Kidney (tissue), 13 donors: ENCODE measurements at regions not wholly inside any gene's neighbourhood (a gene's known extent, or its start where the extent isn't known, plus 50 kb on each side); places are given as distances from the start of the nearest gene placed in this dataset.

Experiments
- DNase-seq, 5 donors: peaks; one replicate each; pipeline ENCODE4 v3.0.0-alpha.2; 2013 to 2020
- FAIRE-seq: peaks from 2 replicates; lab custom pipeline; 2012; peaks lifted over from hg19 to GRCh38; lab: Jason Lieb, UNC
- H3K27ac ChIP-seq, 2 donors: one replicate each; pipeline ENCODE4 v1.7.0; 2013; ENCODE audit warnings: low read depth in 2 of 2, low read length in 2 of 2, inconsistent platforms in 1 of 2
- H3K27me3 ChIP-seq: one replicate; pipeline ENCODE4 v1.7.1; 2013; ENCODE audit warnings: low read length, inconsistent platforms; ENCODE audit not compliant: control insufficient read depth, insufficient read depth
- H3K36me3 ChIP-seq, 3 donors: one replicate each; pipeline versions ENCODE4 v1.7.0 to v1.7.1; 2013; ENCODE audit warnings: low read length in 3 of 3, control low read depth in 1 of 3, inconsistent platforms in 1 of 3; ENCODE audit not compliant: insufficient read depth in 3 of 3, control insufficient read depth in 2 of 3
- H3K4me1 ChIP-seq, 3 donors: one replicate each; pipeline versions ENCODE4 v1.7.0 to v1.7.1; 2013; ENCODE audit warnings: low read length in 3 of 3, inconsistent platforms in 1 of 3, low read depth in 1 of 3; ENCODE audit not compliant: control insufficient read depth in 2 of 3, insufficient read depth in 2 of 3
- H3K4me3 ChIP-seq, 3 donors: one replicate each; pipeline versions ENCODE4 v1.7.0 to v1.8.1; 2013; ENCODE audit warnings: low read length in 3 of 3, control low read depth in 1 of 3, inconsistent platforms in 1 of 3
- H3K9ac ChIP-seq, 3 donors: one replicate each; pipeline versions ENCODE4 v1.7.0 to v1.7.1; 2013; ENCODE audit warnings: low read length in 3 of 3, control low read depth in 1 of 3, inconsistent platforms in 1 of 3
- H3K9me3 ChIP-seq, 3 donors: one replicate each; pipeline versions ENCODE4 v1.7.0 to v1.7.1; 2013; ENCODE audit warnings: low read length in 3 of 3, control low read depth in 1 of 3, inconsistent platforms in 1 of 3; ENCODE audit not compliant: control insufficient read depth in 2 of 3, insufficient read depth in 1 of 3
- CTCF ChIP-seq: IDR thresholded peaks from 3 replicates; pipeline ENCODE4 v1.5.1; 2012; ENCODE audit warnings: mild to moderate bottlenecking, moderate library complexity, borderline replicate concordance; ENCODE audit not compliant: insufficient read depth; ENCODE audit errors: extremely low read depth
- intact Hi-C: fragments of 100-400 bp; cut with DNase I; formaldehyde crosslinking; loops from one replicate; pipeline ENCODE4 v1.11.1; 2022
- donor health status: control.
- donor health status: control.
- donor health status: control.
- donor health status: control.
- donor health status: control.
- donor health status: DM: yes; HTN: yes; CAD: no.
- donor health status: Normal renal cell carcinoma (clear cell type).

GRCh38 chr9:16316456-16316855 lies 554.0 kb downstream of the BNC2 start:
- H3K4me1 ChIP-seq, result no peaks in the 10 kb centered on the region
- no peak for TF ChIP-seq CTCF
- no peak overlapping the region for H3K4me3 ChIP-seq

DNA sequence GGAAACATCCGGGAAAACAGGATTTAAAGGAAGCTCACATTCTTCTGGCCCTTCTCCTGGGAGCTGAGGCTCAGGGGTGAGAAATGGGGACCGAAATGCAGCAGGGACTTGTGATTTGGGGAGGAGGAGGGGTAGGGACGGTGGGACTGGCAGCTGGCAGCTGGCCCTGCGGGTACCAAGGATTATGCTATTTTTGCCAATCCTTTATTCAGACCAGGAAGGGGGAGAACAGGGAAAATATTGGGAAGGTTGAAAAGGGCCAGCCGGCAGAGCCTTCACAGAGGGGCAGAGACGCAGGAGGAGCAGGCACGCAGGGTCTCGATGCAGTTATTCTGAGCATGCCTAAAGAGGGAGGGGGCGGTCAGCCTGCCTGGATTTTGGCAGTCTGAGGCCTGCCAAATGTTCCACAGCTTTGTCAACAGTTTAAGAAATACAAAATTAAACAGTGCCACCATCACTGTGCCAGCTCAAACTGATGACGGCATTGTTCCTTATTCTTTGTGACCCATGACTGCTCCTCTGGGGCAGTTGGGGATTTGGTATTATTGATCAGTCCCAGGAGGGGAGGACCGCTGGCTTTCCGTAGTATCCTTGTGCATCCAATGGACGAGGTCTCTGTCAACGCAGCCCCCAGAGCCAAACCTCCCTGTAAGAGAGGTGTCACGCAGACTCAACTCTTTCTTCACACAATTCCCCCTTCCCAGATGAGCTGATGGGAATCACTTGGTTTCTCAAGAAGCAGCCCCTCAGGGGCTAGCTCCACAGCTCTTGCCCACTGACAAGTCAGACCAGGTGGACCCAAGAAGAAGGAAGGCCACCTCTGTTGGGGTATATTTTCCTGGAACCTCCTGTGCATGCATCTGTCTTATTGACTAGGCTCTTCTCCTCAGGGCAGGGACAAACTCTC lies 553.3 kb downstream of the BNC2 start:
- H3K9ac ChIP-seq, result no peak overlapping the region
- no peaks in the 10 kb centered on the region for H3K4me1 ChIP-seq
- no peak overlapping the region for H3K27ac ChIP-seq
- peak in 1 of 5 donors; percentile 31 for DNase-seq
- no peaks in the 10 kb centered on the region for H3K27me3 ChIP-seq
- H3K9me3 ChIP-seq, result no peaks in the 10 kb centered on the region
- no peaks in the 10 kb centered on the region for H3K36me3 ChIP-seq
- FAIRE-seq, result no peak
- no peak overlapping the region for H3K4me3 ChIP-seq
- TF ChIP-seq CTCF, result no peak
- intact Hi-C loops, result no loop called here

More at GRCh38 chr9:16316456-16316855, 554.0 kb downstream of the BNC2 start:
- intact Hi-C loops, result no loop called here
- Histone ChIP-seq H3K27ac (no peak overlapping the region), H3K9me3 (no peaks in the 10 kb centered on the region), H3K9ac (no peak overlapping the region), H3K36me3 (no peaks in the 10 kb centered on the region), H3K27me3 (no peaks in the 10 kb centered on the region)
- FAIRE-seq (no peak), DNase-seq (no peak)

- intact Hi-C loops, result no loop called here
- no peaks in the 10 kb centered on the region for H3K4me1 ChIP-seq
- H3K4me3 ChIP-seq, result no peak overlapping the region
- H3K27ac ChIP-seq, result no peak overlapping the region
- DNase-seq, result no peak
- no peaks in the 10 kb centered on the region for H3K27me3 ChIP-seq
- no peaks in the 10 kb centered on the region for H3K36me3 ChIP-seq
- no peaks in the 10 kb centered on the region for H3K9me3 ChIP-seq
- no peak overlapping the region for H3K9ac ChIP-seq
- no peak for TF ChIP-seq CTCF
- FAIRE-seq, result no peak
Measured at GRCh38 chr9:16318516-16319060, 551.9 kb downstream of the BNC2 start.
